HG03097 (cell line): ENCODE measurements at regions not wholly inside any gene's neighbourhood (a gene's known extent, or its start where the extent isn't known, plus 50 kb on each side); places are given as distances from the start of the nearest gene placed in this dataset.

Source experiments
- ATAC-seq: cut with Tn5 transposase; IDR thresholded peaks from one replicate; pipeline ENCODE4 v1.9.1; 2021; ENCODE audit not compliant: unreplicated experiment, low FRiP score

DNA sequence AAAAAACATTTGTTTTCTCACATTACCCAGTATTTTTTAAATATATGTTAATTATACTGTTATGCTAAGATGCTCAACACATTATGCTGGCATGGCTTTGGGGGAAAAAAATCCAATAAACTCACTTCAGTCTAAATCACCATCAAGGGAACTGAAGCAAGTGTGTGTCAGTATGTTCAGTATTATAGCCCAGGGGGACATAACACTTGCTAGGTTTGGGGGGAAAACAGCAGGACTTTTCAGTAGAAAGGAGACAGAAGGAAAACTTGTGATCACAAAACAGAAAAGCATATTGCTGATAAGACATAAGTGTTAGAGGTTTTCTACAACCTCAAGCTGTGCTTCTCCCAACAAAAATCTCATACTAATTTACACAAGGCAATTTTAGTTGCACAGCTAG, 1759.9 kb upstream of the PCDH20 start:
- no peak for ATAC-seq

DNA sequence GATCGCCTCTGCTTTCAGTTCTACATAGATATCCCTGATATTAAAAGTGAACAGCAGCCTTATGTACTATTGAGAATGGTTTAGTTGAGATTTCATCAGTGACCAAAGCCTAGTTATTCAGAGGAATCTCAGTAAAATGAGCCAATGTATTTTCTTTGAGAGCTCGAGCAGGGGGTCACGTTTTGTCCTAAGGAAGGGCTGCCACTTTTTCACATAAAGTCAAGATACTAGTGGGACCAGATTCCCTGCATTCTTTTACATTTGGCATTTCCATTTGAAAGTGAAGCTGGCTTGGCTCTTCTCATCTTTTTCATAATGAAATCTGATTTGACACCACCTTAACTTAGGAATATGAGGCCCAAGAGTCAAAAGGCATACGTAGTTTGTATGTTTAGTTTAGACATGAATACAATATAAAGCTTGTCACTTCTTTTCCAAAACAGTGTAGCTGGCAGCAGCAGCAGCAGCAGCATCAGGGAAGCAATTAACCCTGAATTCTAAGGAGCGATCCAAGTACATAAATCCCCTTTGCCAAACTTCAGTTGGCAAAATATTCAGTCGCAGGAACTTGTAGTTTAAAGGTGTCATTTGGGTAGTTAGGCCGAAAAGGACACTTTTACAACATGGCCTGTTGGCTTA, 1752.2 kb upstream of the PCDH20 start:
- ATAC-seq, result no peak

- no peak for ATAC-seq
Observed at GRCh38 chr13:63166345-63166744, 1750.7 kb upstream of the PCDH20 start.

DNA sequence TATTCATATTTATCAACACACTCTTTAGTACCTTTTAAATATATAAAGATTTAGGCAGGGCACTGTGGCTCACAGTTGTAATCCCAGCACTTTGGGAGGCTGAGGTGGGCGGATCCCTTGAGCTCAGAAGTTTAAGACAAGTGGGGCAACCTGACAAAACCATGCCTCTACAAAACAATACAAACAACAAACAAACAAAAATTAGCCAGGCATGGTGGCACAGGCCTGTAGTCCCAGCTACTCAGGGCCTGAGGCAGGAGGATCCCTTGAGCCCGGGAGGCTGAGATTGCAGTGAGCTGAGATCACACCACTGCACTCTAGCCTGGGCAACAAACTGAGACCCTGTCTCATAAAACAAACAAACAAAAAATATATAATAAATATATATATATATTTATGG, 1748.3 kb upstream of the PCDH20 start:
- no peak for ATAC-seq

- no peak for ATAC-seq
Observed at GRCh38 chr13:63161219-63161618, 1745.6 kb upstream of the PCDH20 start.

GRCh38 chr13:63156816-63157215, 1741.2 kb upstream of the PCDH20 start:
- no peak for ATAC-seq

DNA sequence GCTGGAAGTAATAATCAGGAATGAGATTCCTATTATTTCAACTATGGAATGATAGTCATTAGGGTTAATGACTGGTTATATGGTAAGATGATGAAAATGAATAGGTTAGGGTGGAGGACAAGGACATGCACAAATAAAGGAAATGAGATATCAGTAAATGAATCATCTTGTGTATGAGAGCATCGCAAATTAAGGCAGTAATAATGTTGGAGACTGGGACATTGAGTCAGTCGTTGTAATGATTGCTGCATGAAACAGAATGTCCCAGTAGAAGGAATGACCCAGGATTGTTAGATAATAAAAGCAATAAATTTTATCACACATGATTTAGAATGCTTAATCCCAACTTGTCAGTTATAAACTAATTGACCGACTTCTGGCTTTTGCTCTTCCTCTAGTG, 1733.7 kb upstream of the PCDH20 start:
- ATAC-seq, result no peak

GRCh38 chr13:63139277-63139676, 1723.6 kb upstream of the PCDH20 start:
- ATAC-seq, result no peak

DNA sequence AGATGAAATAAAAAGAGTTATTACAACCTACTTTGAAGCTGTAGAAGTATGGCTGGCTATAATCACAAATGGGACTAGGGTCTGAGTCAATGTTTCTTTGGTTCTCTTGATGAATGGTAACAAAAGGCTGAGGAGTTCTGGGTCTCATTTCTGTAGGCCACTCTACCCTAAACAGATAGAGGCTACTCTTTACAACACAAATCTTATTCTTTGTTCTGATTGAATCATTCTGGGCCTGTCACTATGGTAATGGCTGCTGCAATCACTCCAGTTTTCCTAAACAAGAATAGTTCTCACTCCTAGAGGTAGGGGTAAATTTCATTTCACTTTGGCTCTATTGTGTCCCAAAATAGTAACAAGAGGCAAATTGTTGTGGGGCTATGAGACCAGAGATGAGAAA, 1714.3 kb upstream of the PCDH20 start:
- no peak for ATAC-seq

DNA sequence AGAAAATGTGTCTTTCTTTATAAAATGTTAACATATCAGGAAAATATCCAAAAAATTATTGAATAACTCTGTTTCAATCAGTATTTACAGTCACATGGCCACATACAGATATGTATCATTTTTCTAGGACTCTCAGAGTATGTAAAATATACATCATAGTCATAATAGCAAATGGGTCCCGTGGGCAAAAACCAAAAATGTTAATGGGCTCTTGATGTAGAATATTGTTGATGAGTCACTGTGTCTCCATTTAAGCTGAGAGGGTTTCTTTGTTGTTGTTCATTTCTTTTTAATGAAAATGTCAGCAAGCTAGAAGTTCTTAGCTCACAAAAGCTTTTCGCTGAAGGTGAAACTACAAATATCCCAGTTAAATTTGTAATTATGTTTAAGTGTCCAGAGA, 1713.1 kb upstream of the PCDH20 start:
- ATAC-seq, result no peak

DNA sequence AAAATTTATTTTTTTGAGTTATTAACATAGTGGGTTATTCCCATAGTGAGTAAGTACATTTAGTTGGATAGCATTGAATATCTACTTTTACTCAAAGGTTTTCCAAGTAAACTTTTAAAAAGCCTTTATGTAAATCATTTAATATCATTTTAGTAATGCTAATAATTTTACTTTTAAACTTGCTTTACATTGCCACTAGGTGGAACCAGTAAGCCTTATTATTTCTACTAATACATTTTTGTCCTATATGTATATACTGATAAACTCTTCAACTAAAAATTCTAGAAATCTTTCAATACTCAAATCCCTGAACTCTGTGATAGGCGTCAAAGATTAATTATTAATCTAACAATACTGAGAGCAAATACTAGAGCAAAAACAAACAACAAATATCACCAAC, 1709.2 kb upstream of the PCDH20 start:
- no peak for ATAC-seq

DNA sequence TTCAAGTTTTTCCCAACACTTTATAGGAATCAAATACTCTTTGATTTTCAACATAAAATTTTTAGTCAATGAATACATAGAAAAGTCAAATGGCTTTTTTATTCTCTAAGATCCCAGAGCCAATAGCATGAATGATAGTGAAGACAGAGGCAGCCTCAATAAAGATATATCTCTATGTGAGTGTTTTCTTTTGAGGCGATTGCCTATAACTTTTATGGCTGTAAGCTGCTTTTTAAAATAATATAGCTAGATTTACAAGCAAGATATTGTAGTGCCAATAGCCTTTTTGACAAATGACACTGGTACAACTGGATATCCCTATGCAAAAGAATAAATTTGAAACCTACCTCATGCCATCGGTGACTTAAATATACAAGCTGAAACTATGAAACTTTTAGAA, 1705.2 kb upstream of the PCDH20 start:
- ATAC-seq, result no peak

GRCh38 chr13:63117710-63118109, 1702.1 kb upstream of the PCDH20 start:
- no peak for ATAC-seq

GRCh38 chr13:63112799-63113395, 1697.2 kb upstream of the PCDH20 start:
- no peak for ATAC-seq

DNA sequence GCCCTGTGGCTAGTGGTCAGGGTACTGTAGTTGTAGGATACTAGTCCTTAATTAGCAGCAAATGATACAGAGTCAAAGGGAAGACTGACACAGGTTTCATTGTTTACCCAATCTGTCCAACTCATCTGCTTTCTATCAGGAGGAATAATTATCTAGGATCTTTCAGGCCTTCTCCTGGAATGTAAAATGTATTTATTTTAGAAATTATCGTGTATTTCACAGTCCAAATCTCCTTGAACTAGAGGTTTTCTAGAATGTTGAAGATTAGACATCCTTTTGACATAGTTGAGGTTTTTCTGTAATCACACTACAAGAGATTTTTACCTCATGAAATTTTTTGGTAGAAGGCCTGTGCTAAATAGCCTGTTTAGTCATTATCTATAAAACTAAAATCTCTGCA, 1694.8 kb upstream of the PCDH20 start:
- no peak for ATAC-seq

GRCh38 chr13:63107179-63107943, 1691.7 kb upstream of the PCDH20 start:
- ATAC-seq, result no peak

DNA sequence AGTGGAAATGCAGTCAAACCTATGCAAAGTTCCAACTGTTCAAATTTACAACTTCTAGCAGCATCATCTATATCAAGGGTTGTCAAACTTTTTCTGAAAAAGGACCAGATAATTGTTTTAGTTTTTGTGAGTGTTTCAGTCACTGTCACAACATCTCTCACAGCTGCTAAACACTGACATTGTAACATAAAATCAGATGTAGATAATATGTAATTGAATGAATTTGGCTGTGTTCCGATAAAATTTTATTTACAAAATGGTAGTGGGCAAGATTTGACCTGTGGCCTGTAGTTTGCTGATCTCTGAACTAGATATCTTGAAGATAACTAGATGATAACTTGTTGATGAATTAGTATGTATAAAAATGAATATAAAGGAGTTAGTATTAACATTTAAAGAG, 1679.1 kb upstream of the PCDH20 start:
- ATAC-seq, result no peak

- ATAC-seq, result no peak
Observed at GRCh38 chr13:63093907-63094469, 1678.3 kb upstream of the PCDH20 start.

DNA sequence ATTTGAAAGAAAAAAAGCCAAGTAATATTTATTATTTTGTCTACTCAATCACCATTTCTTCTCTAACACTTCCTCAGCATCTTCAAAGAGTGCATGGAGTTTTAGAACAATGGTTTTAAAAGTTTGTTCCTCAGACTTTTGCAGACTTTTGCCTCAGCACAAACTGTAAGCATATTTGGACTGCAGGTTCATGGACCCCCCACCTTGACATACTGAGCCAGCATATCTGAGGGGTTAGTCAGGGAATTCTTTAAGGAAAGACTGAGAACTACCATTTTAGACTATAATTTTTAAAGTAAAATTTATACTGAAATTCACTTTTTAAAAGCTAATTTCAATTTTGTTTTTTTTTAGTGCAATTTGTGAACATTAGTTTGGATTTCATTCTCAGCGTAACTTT, 1676.8 kb upstream of the PCDH20 start:
- ATAC-seq, result no peak

- no peak for ATAC-seq
Observed at GRCh38 chr13:63090524-63090923, 1674.9 kb upstream of the PCDH20 start.

DNA sequence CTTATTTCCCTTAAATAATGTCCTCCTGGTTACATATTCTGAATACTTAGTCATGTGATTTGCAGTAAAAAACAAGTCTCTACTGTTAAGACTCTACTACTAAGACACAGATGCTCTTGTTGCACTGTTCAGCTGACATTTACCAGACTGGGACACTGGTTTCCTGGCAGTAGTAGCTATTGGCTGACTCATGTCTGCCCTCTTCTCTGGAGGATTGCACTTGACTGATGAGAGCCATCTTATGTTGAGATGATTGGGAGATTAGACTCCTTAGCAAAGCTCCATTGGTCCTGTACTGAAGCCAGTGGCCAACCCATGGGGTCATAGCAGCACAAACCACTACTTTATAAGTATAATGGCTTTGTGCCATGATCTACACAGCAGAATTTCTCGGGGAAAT, 1672.6 kb upstream of the PCDH20 start:
- ATAC-seq, result no peak

- no peak for ATAC-seq
Observed at GRCh38 chr13:63086286-63086685, 1670.6 kb upstream of the PCDH20 start.
